ENCODE measurements at regions not wholly inside any gene's neighbourhood (a gene's known extent, or its start where the extent isn't known, plus 50 kb on each side); places are given as distances from the start of the nearest gene placed in this dataset.
"Not testable (repeated sequence)": the region's sequence is repeated elsewhere in the genome, so short reads cannot be mapped to it uniquely, and the experiment has no call there.

DNA sequence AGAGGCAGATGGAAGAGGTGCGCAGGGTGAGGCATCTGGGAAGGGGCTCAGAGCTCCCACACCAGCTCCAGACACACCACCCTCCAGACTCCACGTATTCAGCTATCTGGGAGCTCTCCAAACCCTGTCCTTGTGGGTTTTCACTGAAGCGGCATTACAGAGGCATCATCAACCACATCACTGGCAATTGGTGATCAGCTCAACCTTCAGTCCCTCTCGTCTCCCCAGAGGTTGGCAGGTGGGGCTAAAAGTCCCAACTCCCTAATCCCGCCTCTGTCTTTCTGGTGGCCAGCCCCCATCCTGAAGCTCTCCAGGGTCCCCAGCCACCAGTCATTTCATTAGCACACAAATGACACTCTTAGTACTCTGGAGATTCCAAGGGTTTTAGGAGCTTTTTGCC is 123.9 kb downstream of the KCNJ12 start:
- H3K27ac ChIP-seq (ENCODE audit: low read depth in 1 of 2, low read length in 2 of 2) = no peak overlapping the region
- H3K4me3 ChIP-seq (ENCODE audit: low read depth in 1 of 3, low read length in 3 of 3) = no peak overlapping the region
- H3K9ac ChIP-seq (ENCODE audit: low read depth in 1 of 2, low read length in 2 of 2) = no peak overlapping the region
- H3K36me3 ChIP-seq (ENCODE audit: control insufficient read depth in 4 of 4, insufficient read depth in 3 of 4, low read depth in 1 of 4, low read length in 3 of 4) = no peaks in the 10 kb centered on the region
- no peaks in the 10 kb centered on the region for H3K4me1 ChIP-seq (ENCODE audit: control insufficient read depth in 4 of 4, insufficient read depth in 4 of 4, low read length in 3 of 4)
- WGBS = 55% methylated on average over 5 of the region's 5 CpGs
- H3K9me3 ChIP-seq (ENCODE audit: control insufficient read depth in 4 of 4, low read length in 3 of 4) = no peaks in the 10 kb centered on the region
- H3K27me3 ChIP-seq (ENCODE audit: control insufficient read depth in 4 of 4, insufficient read depth in 4 of 4, low read length in 3 of 4) = peaks cover 0 to 8% (median under 1%) of the 10 kb centered on the region in 4 donors
- TF ChIP-seq FOXA2 (IDR thresholded peaks at IDR 0.05) = no peak
- no peak for TF ChIP-seq GABPA (IDR thresholded peaks at IDR 0.05 in 1 of 2, conservative IDR thresholded peaks at IDR 0.05 in 1 of 2)
- no peak for TF ChIP-seq TAF1 (conservative IDR thresholded peaks at IDR 0.05)
- TF ChIP-seq, protein P1, sequence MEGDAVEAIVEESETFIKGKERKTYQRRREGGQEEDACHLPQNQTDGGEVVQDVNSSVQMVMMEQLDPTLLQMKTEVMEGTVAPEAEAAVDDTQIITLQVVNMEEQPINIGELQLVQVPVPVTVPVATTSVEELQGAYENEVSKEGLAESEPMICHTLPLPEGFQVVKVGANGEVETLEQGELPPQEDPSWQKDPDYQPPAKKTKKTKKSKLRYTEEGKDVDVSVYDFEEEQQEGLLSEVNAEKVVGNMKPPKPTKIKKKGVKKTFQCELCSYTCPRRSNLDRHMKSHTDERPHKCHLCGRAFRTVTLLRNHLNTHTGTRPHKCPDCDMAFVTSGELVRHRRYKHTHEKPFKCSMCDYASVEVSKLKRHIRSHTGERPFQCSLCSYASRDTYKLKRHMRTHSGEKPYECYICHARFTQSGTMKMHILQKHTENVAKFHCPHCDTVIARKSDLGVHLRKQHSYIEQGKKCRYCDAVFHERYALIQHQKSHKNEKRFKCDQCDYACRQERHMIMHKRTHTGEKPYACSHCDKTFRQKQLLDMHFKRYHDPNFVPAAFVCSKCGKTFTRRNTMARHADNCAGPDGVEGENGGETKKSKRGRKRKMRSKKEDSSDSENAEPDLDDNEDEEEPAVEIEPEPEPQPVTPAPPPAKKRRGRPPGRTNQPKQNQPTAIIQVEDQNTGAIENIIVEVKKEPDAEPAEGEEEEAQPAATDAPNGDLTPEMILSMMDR (IDR thresholded peaks at IDR 0.05; ENCODE audit: low read depth, low read length, missing input control) = no peak
- TF ChIP-seq, protein P2, sequence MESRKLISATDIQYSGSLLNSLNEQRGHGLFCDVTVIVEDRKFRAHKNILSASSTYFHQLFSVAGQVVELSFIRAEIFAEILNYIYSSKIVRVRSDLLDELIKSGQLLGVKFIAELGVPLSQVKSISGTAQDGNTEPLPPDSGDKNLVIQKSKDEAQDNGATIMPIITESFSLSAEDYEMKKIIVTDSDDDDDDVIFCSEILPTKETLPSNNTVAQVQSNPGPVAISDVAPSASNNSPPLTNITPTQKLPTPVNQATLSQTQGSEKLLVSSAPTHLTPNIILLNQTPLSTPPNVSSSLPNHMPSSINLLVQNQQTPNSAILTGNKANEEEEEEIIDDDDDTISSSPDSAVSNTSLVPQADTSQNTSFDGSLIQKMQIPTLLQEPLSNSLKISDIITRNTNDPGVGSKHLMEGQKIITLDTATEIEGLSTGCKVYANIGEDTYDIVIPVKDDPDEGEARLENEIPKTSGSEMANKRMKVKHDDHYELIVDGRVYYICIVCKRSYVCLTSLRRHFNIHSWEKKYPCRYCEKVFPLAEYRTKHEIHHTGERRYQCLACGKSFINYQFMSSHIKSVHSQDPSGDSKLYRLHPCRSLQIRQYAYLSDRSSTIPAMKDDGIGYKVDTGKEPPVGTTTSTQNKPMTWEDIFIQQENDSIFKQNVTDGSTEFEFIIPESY (IDR thresholded peaks at IDR 0.05) = no peak
- no peak for TF ChIP-seq YY1 (IDR thresholded peaks at IDR 0.05)
- TF ChIP-seq, protein P3, sequence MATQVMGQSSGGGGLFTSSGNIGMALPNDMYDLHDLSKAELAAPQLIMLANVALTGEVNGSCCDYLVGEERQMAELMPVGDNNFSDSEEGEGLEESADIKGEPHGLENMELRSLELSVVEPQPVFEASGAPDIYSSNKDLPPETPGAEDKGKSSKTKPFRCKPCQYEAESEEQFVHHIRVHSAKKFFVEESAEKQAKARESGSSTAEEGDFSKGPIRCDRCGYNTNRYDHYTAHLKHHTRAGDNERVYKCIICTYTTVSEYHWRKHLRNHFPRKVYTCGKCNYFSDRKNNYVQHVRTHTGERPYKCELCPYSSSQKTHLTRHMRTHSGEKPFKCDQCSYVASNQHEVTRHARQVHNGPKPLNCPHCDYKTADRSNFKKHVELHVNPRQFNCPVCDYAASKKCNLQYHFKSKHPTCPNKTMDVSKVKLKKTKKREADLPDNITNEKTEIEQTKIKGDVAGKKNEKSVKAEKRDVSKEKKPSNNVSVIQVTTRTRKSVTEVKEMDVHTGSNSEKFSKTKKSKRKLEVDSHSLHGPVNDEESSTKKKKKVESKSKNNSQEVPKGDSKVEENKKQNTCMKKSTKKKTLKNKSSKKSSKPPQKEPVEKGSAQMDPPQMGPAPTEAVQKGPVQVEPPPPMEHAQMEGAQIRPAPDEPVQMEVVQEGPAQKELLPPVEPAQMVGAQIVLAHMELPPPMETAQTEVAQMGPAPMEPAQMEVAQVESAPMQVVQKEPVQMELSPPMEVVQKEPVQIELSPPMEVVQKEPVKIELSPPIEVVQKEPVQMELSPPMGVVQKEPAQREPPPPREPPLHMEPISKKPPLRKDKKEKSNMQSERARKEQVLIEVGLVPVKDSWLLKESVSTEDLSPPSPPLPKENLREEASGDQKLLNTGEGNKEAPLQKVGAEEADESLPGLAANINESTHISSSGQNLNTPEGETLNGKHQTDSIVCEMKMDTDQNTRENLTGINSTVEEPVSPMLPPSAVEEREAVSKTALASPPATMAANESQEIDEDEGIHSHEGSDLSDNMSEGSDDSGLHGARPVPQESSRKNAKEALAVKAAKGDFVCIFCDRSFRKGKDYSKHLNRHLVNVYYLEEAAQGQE (IDR thresholded peaks at IDR 0.05) = no peak
- no peak for TF ChIP-seq NR2F2 (IDR thresholded peaks at IDR 0.05)
- no peak for TF ChIP-seq SP1 (IDR thresholded peaks at IDR 0.05)
- DNase-seq (ENCODE audit: low spot score) = no peak

DNA sequence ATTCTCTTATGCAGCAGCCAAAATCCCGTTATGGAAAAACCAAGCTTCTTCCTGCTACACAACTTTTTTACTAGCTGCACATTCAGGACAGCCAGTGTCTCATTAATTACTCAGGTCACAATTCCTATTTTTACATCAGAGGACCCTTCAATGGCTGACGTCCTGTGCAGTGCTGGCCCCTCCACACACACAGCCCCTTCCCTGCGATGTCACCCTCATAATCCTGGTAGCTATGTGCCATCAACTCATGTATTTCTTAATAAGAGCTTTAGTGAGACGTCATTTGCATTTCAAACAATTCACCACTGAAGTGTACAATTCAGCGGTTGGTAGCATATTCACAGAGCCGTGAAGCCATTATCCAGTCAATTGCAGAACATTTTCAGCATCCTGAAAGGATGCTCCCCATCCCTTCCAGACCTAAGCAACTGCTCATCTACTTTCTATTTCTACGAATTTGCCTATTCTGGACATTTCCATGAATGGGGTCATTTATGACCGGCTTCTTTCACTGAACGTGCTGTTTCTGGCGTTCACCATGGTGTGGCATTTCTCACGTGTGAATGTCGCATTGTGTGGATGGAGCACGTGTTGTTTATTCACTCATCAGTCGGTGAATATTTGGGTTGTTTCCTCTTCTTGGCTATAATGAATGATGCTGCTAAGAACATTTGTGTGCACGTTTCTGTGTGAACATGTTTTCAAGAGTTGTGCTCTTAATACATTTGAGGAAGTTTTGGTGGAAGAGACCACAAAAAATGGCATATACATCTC is 126.0 kb downstream of the KCNJ12 start:
- H3K27ac ChIP-seq (ENCODE audit: low read depth in 1 of 2, low read length in 2 of 2); H3K27me3 ChIP-seq (ENCODE audit: control insufficient read depth in 4 of 4, insufficient read depth in 4 of 4, low read length in 3 of 4); H3K9me3 ChIP-seq (ENCODE audit: control insufficient read depth in 4 of 4, low read length in 3 of 4); H3K4me1 ChIP-seq (ENCODE audit: control insufficient read depth in 4 of 4, insufficient read depth in 4 of 4, low read length in 3 of 4); H3K36me3 ChIP-seq (ENCODE audit: control insufficient read depth in 4 of 4, insufficient read depth in 3 of 4, low read depth in 1 of 4, low read length in 3 of 4); H3K9ac ChIP-seq (ENCODE audit: low read depth in 1 of 2, low read length in 2 of 2); H3K4me3 ChIP-seq (ENCODE audit: low read depth in 1 of 3, low read length in 3 of 3); DNase-seq (ENCODE audit: low spot score): not testable (repeated sequence)
- WGBS = 78% methylated on average over 15 of the region's 15 CpGs
